ENCODE measurements at regions not wholly inside any gene's neighbourhood (a gene's known extent, or its start where the extent isn't known, plus 50 kb on each side); places are given as distances from the start of the nearest gene placed in this dataset.

- Histone ChIP-seq H4K20me1 (ENCODE audit: insufficient read depth) (no peaks in the 10 kb centered on the region), H3K27me3 (ENCODE audit: insufficient read depth) (no peaks in the 10 kb centered on the region), H3K4me1 (ENCODE audit: control insufficient read depth in 1 of 2, insufficient read depth in 2 of 2, low read depth in 1 of 2, low read length in 1 of 2) (no peaks in the 10 kb centered on the region), H2AFZ (ENCODE audit: low read depth) (no peak overlapping the region), H3K79me2 (ENCODE audit: insufficient read depth) (no peaks in the 10 kb centered on the region), H3K27ac (ENCODE audit: low read depth in 2 of 2, low read length in 1 of 2) (no peak overlapping the region), H3K4me3 (ENCODE audit: low read depth in 2 of 2, low read length in 1 of 2) (no peak overlapping the region), H3K4me2 (no peak overlapping the region), H3K9ac (no peak overlapping the region), H3K9me2 (no peaks in the 10 kb centered on the region), H3K36me3 (replicated peaks in 1 of 2; ENCODE audit: control insufficient read depth in 1 of 2, insufficient read depth in 2 of 2, low read length in 1 of 2) (no peaks in the 10 kb centered on the region), H3F3A (replicated peaks; ENCODE audit: insufficient read depth) (no peaks in the 10 kb centered on the region), H3K9me3 (no peaks in the 10 kb centered on the region)
- DNase-seq, result no peak
- 48% methylated on average over 5 of the region's 5 CpGs for WGBS (ENCODE audit: low lambda C conversion rate)
- no peak for TF ChIP-seq YY1 (IDR thresholded peaks at IDR 0.05; ENCODE audit: low read depth)
- no peak for TF ChIP-seq POLR2AphosphoS5 (IDR thresholded peaks at IDR 0.05; ENCODE audit: low read depth, low read length)
- TF ChIP-seq EP300 (IDR thresholded peaks at IDR 0.05; ENCODE audit: borderline replicate concordance in 1 of 2, low read depth in 1 of 2, low read length in 1 of 2), result no peak
- TF ChIP-seq RFX5 (IDR thresholded peaks at IDR 0.05; ENCODE audit: low read length), result no peak
- no peak for TF ChIP-seq GATA2 (CRISPR knock-in tag; IDR thresholded peaks at IDR 0.05)
- no peak for TF ChIP-seq EZH2phosphoT487 (IDR thresholded peaks at IDR 0.05; ENCODE audit: borderline replicate concordance, low read depth)
- no peak for TF ChIP-seq SMC3 (IDR thresholded peaks at IDR 0.05; ENCODE audit: low read depth, low read length)
- no peak for TF ChIP-seq RXRA (IDR thresholded peaks at IDR 0.05; ENCODE audit: borderline replicate concordance, low read depth)
- TF ChIP-seq SIN3A (IDR thresholded peaks at IDR 0.05; ENCODE audit: borderline replicate concordance, low read depth, low read length), result no peak
- no peak for TF ChIP-seq MEF2A (IDR thresholded peaks at IDR 0.05; ENCODE audit: borderline replicate concordance, low read depth)
- TF ChIP-seq USF2 (IDR thresholded peaks at IDR 0.05; ENCODE audit: borderline replicate concordance, low read depth, low read length), result no peak
- TF ChIP-seq NRF1 (IDR thresholded peaks at IDR 0.05; ENCODE audit: low read depth, low read length), result no peak
- no peak for TF ChIP-seq MAX (IDR thresholded peaks at IDR 0.05; ENCODE audit: low read depth)
- TF ChIP-seq TCF12 (IDR thresholded peaks at IDR 0.05), result no peak
- no peak for TF ChIP-seq TEAD4 (IDR thresholded peaks at IDR 0.05; ENCODE audit: borderline replicate concordance, insufficient read depth)
- no peak for TF ChIP-seq RAD21 (IDR thresholded peaks at IDR 0.05; ENCODE audit: low read length)
- TF ChIP-seq NFIC (IDR thresholded peaks at IDR 0.05; ENCODE audit: borderline replicate concordance), result no peak
- no peak for TF ChIP-seq REST (IDR thresholded peaks at IDR 0.05; ENCODE audit: low read depth, low read length)
- no peak for TF ChIP-seq CHD2 (IDR thresholded peaks at IDR 0.05; ENCODE audit: low read length, partially characterized antibody)
- ChIA-PET POLR2A (no interaction called here), CTCF (no interaction called here)
These were observed 114.1 kb upstream of the ARGLU1 start for GRCh38 chr13:106681997-106682396.
